ENCODE measurements at regions not wholly inside any gene's neighbourhood (a gene's known extent, or its start where the extent isn't known, plus 50 kb on each side); places are given as distances from the start of the nearest gene placed in this dataset.
"Not testable (repeated sequence)": the region's sequence is repeated elsewhere in the genome, so short reads cannot be mapped to it uniquely, and the experiment has no call there.

GRCh38 chr6:85923013-85923430 lies 280.3 kb upstream of the SYNCRIP start:
- DNase-seq = no peak

- DNase-seq = no peak
Measured at GRCh38 chr6:85920782-85921181, 278.1 kb upstream of the SYNCRIP start.

GRCh38 chr6:85917522-85917921 lies 274.8 kb upstream of the SYNCRIP start:
- DNase-seq = no peak

- DNase-seq = no peak
Measured at GRCh38 chr6:85913001-85913400, 270.3 kb upstream of the SYNCRIP start.

GRCh38 chr6:85912582-85912981 lies 269.9 kb upstream of the SYNCRIP start:
- DNase-seq = no peak

- no peak for DNase-seq
Measured at GRCh38 chr6:85911067-85911466, 268.4 kb upstream of the SYNCRIP start.

GRCh38 chr6:85908120-85908519 lies 265.4 kb upstream of the SYNCRIP start:
- not testable (repeated sequence) for DNase-seq

GRCh38 chr6:85892346-85892745 lies 249.7 kb upstream of the SYNCRIP start:
- DNase-seq = no peak

- DNase-seq = no peak
Measured at GRCh38 chr6:85887461-85887860, 244.8 kb upstream of the SYNCRIP start.

- DNase-seq = no peak
Measured at GRCh38 chr6:85868685-85869084, 226.0 kb upstream of the SYNCRIP start.

- no peak for DNase-seq
Measured at GRCh38 chr6:85867595-85867994, 224.9 kb upstream of the SYNCRIP start.

- no peak for DNase-seq
Measured at GRCh38 chr6:85866758-85867401, 224.2 kb upstream of the SYNCRIP start.

GRCh38 chr6:85866370-85866730 lies 223.7 kb upstream of the SYNCRIP start:
- no peak for DNase-seq

- no peak for DNase-seq
Measured at GRCh38 chr6:85865420-85866369, 223.0 kb upstream of the SYNCRIP start.

GRCh38 chr6:85864453-85865401 lies 222.0 kb upstream of the SYNCRIP start:
- no peak for DNase-seq

GRCh38 chr6:85856235-85856634 lies 213.5 kb upstream of the SYNCRIP start:
- DNase-seq = no peak

GRCh38 chr6:85838351-85839119 lies 195.8 kb upstream of the SYNCRIP start:
- DNase-seq = not testable (repeated sequence)

GRCh38 chr6:85828973-85829372 lies 186.3 kb upstream of the SYNCRIP start:
- no peak for DNase-seq

- no peak for DNase-seq
Measured at GRCh38 chr6:85826997-85827396, 184.3 kb upstream of the SYNCRIP start.

- no peak for DNase-seq
Measured at GRCh38 chr6:85824329-85824728, 181.6 kb upstream of the SYNCRIP start.

- no peak for DNase-seq
Measured at GRCh38 chr6:85810558-85810957, 167.9 kb upstream of the SYNCRIP start.

GRCh38 chr6:85803721-85804120 lies 161.0 kb upstream of the SYNCRIP start:
- DNase-seq = no peak

Measured in activated CD4-positive, CD25-positive, alpha-beta regulatory T cell (primary cell).